ENCODE measurements at regions not wholly inside any gene's neighbourhood (a gene's known extent, or its start where the extent isn't known, plus 50 kb on each side); places are given as distances from the start of the nearest gene placed in this dataset.

DNA sequence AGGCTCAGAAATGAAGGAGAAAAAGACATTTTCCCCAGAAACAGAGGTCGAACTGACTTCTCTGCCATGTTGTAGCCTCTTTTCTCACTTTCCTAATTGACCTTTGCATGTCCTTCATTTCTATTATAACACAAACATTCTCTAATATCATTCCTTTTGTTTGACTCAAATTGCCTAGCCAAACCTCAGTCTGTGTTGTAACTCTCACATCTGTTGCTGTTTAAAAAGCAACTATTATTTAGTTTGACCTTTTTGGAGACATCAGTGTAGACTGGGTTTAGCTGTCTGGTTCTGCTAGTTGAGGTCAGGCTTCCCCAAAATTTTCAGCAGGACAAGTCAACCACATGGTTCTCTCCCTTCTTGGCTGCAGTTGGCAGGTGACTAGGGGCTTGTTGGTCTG is 371.5 kb downstream of the NLGN4Y start:
- DNase-seq (ENCODE audit: low read depth in 2 of 2), result peak in 1 of 2 experiments; percentile 12

DNA sequence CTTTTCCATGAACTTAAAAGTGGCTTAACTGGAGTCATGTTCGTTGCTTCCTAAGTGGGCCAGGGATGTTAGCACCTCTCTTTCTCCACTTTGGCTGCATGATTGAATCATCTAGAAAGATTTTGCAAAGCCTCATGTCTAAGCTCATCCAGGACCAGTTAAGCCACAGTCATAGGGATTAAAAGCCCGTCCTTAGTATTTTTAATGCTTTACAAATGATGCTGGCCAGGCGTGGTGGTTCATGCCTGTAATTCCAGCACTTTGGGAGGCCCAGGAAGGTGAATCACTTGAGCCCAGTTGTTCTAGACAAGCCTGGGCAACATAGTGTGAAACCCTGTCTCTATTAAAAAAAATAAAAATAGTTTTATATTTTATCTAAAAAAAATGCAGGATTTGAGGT is 381.6 kb downstream of the NLGN4Y start:
- no peak for DNase-seq (ENCODE audit: low read depth in 2 of 2)
